Inferior parietal cortex (tissue), 1 donor: ENCODE measurements at regions not wholly inside any gene's neighbourhood (a gene's known extent, or its start where the extent isn't known, plus 50 kb on each side); places are given as distances from the start of the nearest gene placed in this dataset.

ENCODE experiments used
- DNase-seq: peaks from one replicate; pipeline ENCODE4 v3.0.0-alpha.2; 2016; ENCODE audit errors: extremely low spot score

GRCh38 chr13:103573446-103573845, 507.2 kb upstream of the SLC10A2 start:
- no peak for DNase-seq

- no peak for DNase-seq
These were observed 502.1 kb upstream of the SLC10A2 start for GRCh38 chr13:103568314-103568713.

- DNase-seq, result no peak
These were observed 491.7 kb upstream of the SLC10A2 start for GRCh38 chr13:103557878-103558277.

GRCh38 chr13:103556681-103557080, 490.5 kb upstream of the SLC10A2 start:
- DNase-seq, result no peak

GRCh38 chr13:103547914-103548313, 481.7 kb upstream of the SLC10A2 start:
- DNase-seq, result no peak

GRCh38 chr13:103546271-103546670, 480.1 kb upstream of the SLC10A2 start:
- no peak for DNase-seq

- DNase-seq, result no peak
These were observed 476.4 kb upstream of the SLC10A2 start for GRCh38 chr13:103542648-103543047.

GRCh38 chr13:103540382-103540765, 474.2 kb upstream of the SLC10A2 start:
- DNase-seq, result no peak

- no peak for DNase-seq
These were observed 473.6 kb upstream of the SLC10A2 start for GRCh38 chr13:103539721-103540381.

GRCh38 chr13:103539265-103539664, 473.0 kb upstream of the SLC10A2 start:
- DNase-seq, result no peak

- no peak for DNase-seq
These were observed 471.4 kb upstream of the SLC10A2 start for GRCh38 chr13:103537616-103538015.

- DNase-seq, result no peak
These were observed 465.1 kb upstream of the SLC10A2 start for GRCh38 chr13:103531278-103531677.

GRCh38 chr13:103528437-103528836, 462.2 kb upstream of the SLC10A2 start:
- no peak for DNase-seq

- no peak for DNase-seq
These were observed 459.3 kb upstream of the SLC10A2 start for GRCh38 chr13:103525530-103525929.

GRCh38 chr13:103523858-103524257, 457.6 kb upstream of the SLC10A2 start:
- no peak for DNase-seq

GRCh38 chr13:103521532-103521931, 455.3 kb upstream of the SLC10A2 start:
- DNase-seq, result no peak

- no peak for DNase-seq
These were observed 451.5 kb upstream of the SLC10A2 start for GRCh38 chr13:103517768-103518102.

- DNase-seq, result no peak
These were observed 451.0 kb upstream of the SLC10A2 start for GRCh38 chr13:103517066-103517767.

- no peak for DNase-seq
These were observed 450.0 kb upstream of the SLC10A2 start for GRCh38 chr13:103516015-103516795.

GRCh38 chr13:103515410-103515809, 449.2 kb upstream of the SLC10A2 start:
- no peak for DNase-seq

- no peak for DNase-seq
These were observed 448.4 kb upstream of the SLC10A2 start for GRCh38 chr13:103514619-103515018.

- DNase-seq, result no peak
These were observed 448.0 kb upstream of the SLC10A2 start for GRCh38 chr13:103514188-103514587.

- DNase-seq, result no peak
These were observed 443.9 kb upstream of the SLC10A2 start for GRCh38 chr13:103510007-103510535.
